ENCODE measurements at regions not wholly inside any gene's neighbourhood (a gene's known extent, or its start where the extent isn't known, plus 50 kb on each side); places are given as distances from the start of the nearest gene placed in this dataset.
"Not testable (repeated sequence)": the region's sequence is repeated elsewhere in the genome, so short reads cannot be mapped to it uniquely, and the experiment has no call there.

DNA sequence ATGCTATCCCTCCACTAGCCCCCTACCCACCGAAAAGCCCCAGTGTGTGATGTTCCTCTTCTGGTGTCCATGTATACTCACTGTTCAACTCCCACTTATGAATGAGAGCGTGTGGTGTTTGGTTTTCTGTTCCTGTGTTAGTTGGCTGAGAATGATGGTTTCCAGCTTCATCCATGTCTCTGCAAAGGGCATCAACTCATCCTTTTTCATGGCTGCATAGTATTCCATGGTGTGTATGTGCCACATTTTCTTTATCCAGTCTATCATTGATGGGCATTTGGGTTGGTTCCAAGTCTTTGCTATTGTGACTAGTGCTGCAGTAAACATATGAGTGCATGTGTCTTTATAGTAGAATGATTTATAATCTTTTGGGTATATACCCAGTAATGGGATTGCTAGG, 599.3 kb upstream of the B3GAT1 start:
- not testable (repeated sequence) for DNase-seq (ENCODE audit: low read depth)

GRCh38 chr11:135009125-135009524, 597.1 kb upstream of the B3GAT1 start:
- no peak for DNase-seq (ENCODE audit: low read depth)

DNA sequence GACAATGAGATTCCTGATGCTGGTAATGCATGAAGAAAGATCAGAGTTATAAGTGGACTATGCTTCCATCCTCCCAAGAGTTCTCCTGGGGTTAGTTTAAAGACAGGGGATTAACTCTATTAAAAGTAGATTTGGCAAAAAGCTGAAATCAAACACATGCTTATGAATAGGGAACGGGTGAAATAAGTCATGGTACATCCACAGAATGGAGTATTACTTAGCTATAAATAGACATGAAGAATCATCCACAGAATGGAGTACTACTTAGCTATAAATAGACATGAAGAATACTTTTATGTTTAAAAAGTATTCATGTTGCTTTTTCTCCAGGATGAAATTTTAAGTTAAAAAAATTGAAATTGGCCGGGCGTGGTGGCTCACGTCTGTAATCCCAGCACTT, 596.4 kb upstream of the B3GAT1 start:
- no peak for DNase-seq (ENCODE audit: low read depth)

DNA sequence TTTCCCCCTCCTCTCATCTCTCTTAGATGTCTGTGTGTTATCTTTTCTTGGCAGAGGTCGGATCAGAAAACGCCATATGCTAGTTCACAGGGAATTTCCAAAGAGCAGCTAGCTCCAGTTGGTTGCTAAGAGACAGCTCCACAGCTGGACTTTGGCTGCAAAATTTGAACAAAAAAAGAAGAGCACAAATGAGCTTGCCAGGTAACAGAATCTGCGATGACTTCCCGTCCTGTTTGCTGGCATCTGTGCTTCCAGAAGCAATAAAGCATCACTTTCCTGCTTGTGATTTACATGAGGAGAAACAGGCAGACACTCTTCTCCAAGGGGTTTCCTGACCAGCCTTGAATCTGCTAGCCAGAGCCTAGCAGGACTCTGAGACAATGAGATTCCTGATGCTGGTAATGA, 596.0 kb upstream of the B3GAT1 start:
- no peak for DNase-seq (ENCODE audit: low read depth)

DNA sequence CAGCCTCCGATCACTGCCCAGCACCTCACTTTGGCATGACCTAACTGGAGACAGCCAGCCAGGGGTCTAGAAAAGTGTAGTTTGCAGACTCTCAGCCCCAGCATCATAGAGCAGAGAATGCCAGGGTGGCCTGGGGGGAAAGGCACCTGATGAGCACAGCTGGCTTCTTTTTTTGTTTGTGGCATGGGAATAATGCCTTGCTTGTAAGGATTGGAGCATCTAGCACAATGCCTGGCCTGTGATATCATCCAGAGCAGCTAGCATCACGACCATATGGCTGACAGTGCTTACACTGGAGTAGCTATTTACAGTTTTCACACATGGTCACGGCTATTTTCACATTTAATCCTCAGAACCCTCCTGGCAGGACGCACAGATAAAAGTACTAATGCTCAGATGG, 594.8 kb upstream of the B3GAT1 start:
- DNase-seq (ENCODE audit: low read depth) = no peak

GRCh38 chr11:135004495-135004894, 592.5 kb upstream of the B3GAT1 start:
- DNase-seq (ENCODE audit: low read depth) = no peak

DNA sequence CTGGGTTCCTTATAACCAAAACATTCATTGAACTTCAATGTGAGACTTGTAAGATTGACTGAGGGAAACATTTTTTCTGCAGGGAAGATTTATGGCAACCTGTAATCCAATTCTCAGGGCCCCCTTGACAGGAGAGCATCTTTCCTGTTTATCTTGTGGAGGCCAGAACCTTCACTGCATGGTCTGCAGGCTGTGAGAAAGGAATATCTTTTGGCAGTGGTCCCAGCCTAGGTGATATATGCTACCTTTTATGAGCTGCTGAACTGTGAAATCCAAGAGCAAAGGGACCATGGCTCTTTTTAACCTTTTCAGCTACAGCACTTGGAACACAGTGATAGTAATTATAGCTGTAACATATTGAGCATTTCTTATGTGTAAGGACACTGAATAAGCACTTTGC, 590.2 kb upstream of the B3GAT1 start:
- DNase-seq (ENCODE audit: low read depth) = no peak

GRCh38 chr11:135001581-135001980, 589.5 kb upstream of the B3GAT1 start:
- DNase-seq (ENCODE audit: low read depth) = no peak

DNA sequence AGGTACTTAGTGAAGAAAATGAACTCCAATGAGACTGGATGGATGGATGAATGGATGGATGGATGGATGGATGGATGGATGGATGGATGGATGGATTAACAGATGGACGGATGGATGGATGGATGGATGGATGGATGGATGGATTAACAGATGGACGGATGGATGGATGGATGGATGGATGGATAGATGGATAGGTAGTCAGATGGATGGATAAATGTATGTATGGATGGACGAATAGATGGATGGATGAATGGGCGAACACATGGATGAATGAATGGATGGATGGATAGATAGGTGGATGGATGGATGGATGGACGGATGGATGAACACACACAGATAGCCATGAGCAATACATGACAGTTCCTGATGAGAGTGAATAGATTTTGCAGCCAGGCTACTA, 589.0 kb upstream of the B3GAT1 start:
- DNase-seq (ENCODE audit: low read depth) = not testable (repeated sequence)

- no peak for DNase-seq (ENCODE audit: low read depth)
Measured at GRCh38 chr11:134999590-134999989, 587.5 kb upstream of the B3GAT1 start.

DNA sequence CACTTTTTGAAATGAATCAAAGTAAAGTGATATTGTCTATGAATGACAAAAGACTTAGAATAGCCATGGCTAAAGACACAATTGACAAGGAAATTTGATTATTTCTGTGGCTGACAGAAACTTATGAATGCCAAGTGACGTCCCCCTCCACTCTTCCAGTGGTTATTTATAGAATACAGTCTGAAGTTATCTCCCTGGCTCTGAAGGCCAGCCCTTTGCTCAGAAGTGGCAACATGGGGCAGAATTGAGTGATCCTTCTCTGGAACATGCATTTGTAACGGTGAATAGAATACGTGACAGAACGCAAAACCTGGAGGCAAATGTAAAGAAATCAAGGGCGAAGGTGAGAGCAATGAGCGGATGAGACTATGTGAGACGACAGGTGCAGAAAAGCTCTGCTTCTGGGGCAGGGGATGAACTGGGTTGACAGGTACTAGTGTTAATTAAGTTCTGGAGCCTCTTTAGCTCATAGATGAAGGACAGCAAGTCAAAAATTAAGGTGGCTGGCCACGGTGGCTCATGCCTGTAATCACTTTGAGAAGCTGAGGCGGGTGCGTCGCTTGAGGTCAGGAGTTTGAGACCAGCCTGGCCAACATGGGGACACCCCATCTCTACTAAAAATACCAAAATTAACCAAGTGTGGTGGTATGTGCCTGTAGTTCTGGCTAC, 585.7 kb upstream of the B3GAT1 start:
- no peak for DNase-seq (ENCODE audit: low read depth)

GRCh38 chr11:134995741-134996140, 583.7 kb upstream of the B3GAT1 start:
- DNase-seq (ENCODE audit: low read depth) = no peak

GRCh38 chr11:134994431-134994830, 582.4 kb upstream of the B3GAT1 start:
- no peak for DNase-seq (ENCODE audit: low read depth)

DNA sequence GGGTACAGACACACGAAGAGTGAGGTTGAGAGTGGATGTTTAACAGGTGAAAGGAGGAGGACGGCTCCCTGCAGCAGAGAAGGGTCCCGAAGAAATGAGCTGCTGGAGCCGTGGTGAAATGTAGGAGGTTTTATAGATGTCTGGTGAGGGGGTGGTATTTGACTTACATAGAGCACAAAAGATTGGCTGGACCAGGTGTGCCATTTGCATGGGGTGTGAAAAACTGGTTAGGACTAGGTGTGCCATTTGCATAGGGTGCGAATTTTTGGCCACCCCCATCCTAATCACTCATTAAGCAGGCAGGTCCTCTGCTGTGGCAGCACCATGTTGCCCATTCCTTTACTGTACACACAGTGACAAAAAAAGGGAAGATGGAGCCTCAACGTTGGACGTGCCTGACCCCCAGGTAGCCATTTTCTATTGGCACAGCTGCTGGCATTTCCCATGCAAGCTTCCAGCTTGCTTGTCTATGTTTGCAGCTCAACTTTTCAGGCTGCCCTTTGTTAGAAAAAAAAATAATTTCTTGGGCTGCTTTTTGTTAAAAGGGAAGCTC, 581.7 kb upstream of the B3GAT1 start:
- DNase-seq (ENCODE audit: low read depth) = no peak

DNA sequence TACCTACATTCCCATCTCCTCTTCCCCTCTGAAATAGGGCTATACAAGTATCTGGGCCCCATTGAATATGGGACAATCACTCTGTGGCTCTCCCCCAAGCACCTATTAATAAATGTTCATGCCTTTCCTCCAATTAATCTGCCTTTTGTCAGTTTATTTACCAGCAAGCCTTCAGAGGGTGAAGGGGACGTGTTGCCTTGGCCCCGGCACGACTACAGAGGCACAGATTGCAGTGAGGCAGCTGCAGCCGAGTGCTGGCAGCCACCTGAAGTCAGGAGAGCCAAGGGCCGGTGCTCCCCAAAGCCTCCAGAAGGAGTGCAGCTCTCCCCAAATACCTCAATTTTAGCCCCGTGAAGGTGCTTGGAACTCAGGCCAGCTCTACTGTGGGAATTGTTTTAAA, 580.9 kb upstream of the B3GAT1 start:
- DNase-seq (ENCODE audit: low read depth) = no peak

DNA sequence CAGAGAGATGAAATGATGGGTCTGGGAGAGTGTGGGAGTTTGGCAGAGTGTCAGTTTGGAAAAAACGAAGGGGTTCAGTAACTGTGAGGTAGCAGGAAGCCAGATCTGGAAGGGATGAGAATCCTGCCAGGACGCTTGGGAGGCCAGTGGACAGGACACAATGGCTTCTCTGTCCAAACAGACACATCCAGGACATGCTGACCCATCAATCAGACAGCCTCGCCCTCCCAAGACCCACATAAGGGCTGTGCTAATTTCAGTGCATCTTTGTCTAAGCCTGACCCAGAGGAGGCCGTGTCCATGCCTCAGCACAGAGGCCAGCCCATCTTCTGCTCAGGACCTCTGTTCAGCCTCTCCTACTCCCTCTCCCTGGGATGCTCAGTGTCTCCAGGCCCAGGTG, 576.5 kb upstream of the B3GAT1 start:
- no peak for DNase-seq (ENCODE audit: low read depth)

GRCh38 chr11:134987822-134988221, 575.8 kb upstream of the B3GAT1 start:
- DNase-seq (ENCODE audit: low read depth) = no peak

- no peak for DNase-seq (ENCODE audit: low read depth)
Measured at GRCh38 chr11:134987223-134987768, 575.3 kb upstream of the B3GAT1 start.

DNA sequence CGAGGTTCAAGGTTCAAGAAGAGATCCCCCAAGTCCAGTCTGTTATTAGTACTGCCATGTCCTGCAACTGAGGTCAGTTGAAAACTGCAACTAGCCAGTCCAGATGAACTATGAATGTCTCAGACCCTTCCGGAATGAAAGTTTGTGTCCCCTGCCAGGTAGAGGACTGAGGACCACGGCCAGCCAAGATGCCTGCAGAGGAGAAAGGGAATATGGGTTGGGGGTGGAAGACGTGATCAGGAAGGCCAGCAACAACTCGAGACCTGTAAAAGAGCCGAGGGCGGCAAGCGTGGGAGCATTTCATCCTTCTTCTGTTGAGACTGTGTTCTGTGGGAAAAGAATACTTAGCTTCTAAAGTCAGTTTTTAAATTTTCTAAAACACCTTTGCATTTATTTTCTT, 572.4 kb upstream of the B3GAT1 start:
- no peak for DNase-seq (ENCODE audit: low read depth)

DNA sequence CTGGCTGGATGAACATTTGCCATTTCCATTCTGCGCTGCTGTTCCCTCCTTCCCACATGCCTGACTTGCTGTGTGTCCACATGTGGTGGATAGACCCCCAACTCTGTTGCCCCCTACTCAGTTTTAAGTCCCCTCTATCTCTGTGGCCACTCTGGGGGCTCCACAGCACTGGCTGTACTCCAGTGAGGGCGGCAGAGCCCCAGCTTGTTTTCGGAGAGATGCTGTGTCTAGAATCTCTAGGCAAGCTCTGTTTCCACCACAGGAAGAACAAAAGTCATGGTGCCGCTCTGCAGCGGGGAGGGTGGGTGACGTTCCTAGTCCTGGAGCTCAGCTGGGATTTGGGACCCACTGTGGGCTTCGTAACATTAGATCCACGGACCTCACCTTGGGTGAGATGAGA, 570.4 kb upstream of the B3GAT1 start:
- not testable (repeated sequence) for DNase-seq (ENCODE audit: low read depth)

DNA sequence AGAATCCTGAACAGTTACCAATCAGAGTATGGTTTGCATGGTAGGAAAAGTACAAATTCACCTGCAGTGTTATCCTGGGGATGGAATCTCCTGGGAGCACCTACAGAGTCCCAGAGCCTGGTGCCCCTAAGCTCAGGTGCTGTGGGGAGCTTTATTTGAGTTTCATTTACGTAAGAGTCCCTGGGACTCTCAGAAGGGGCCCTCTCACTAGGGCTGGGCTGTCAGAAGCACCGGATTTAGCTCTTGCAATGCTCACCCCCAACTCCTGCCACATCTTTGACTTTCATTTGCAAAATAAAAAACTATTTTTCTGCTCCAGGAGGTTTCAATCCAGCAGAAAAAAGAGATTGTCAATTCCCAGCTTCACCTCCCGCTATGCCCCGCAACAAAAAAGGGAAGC, 569.8 kb upstream of the B3GAT1 start:
- DNase-seq (ENCODE audit: low read depth) = no peak

DNA sequence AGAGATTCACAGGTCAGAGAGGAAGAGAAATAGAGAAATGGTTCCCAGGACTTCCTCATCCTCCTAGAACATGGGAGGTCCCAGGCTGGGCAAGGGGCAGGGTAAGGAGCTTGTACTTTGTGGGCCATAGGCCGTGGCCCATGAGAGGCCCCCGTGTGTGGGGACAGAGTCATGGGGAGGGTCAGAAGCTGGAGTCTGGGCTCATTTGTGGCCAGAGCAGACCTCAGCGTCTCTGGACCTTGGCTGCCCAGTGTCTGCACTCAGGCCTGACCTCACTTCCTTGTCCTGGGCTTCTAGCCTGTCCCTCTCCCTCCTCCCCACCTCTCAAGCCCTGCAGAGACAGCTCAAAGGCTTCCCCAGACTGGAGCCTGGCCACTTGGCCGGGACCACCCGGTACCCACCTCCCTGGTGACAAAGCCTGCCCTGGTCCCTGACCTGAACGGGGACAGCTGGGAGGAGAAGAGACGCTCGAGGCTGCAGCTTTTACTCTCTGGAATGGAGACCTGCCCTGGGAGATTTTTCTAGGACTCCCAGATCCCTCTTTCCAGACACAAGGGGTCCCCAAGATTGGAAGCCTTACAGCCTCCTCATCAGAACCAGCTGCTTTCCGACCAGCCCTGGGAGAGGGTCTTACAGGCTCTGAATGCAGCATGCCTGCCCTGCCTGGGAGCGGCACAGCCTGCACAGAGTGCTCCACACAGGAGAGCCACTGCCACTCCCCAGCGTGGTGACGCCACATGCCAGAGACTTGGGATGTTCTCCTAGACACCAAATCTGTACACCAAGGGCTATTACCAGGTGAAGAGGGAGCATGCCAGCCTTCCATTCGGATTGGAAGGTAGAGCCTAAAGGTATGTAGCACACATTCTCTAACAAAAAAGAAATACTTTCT, 569.0 kb upstream of the B3GAT1 start:
- DNase-seq (ENCODE audit: low read depth) = no peak

GRCh38 chr11:134979089-134979457, 567.0 kb upstream of the B3GAT1 start:
- DNase-seq (ENCODE audit: low read depth) = not testable (repeated sequence)

Measured in ELR (cell line).